Hepatocyte (in vitro differentiated cells): ENCODE measurements at regions not wholly inside any gene's neighbourhood (a gene's known extent, or its start where the extent isn't known, plus 50 kb on each side); places are given as distances from the start of the nearest gene placed in this dataset.

Experiments used
- DNase-seq: peaks from one replicate; pipeline ENCODE4 v3.0.0-alpha.2; 2016; ENCODE audit warnings: low spot score
- H2AFZ ChIP-seq: fragments of 200-600 bp; sonication (generic); 2 replicates; pipeline ENCODE4 v1.6.0; 2016; ENCODE audit warnings: antibody characterized with exemption, mild to moderate bottlenecking
- H3K27ac ChIP-seq: fragments of 200-600 bp; sonication (generic); 2 replicates; pipeline ENCODE4 v1.5.1; 2016; ENCODE audit warnings: mild to moderate bottlenecking
- H3K27me3 ChIP-seq: fragments of 200-600 bp; sonication (generic); 2 replicates; pipeline ENCODE4 v1.6.1; 2016
- H3K36me3 ChIP-seq: fragments of 200-600 bp; sonication (generic); replicated peaks from 2 replicates; pipeline ENCODE4 v1.5.1; 2016; ENCODE audit warnings: low read depth; ENCODE audit not compliant: insufficient read depth
- H3K4me1 ChIP-seq: fragments of 200-600 bp; sonication (generic); 2 replicates; pipeline ENCODE4 v1.5.1; 2016; ENCODE audit warnings: mild to moderate bottlenecking, moderate library complexity; ENCODE audit not compliant: insufficient read depth
- H3K4me2 ChIP-seq: fragments of 200-600 bp; sonication (generic); 2 replicates; pipeline ENCODE4 v1.6.0; 2016
- H3K4me3 ChIP-seq: fragments of 200-600 bp; sonication (generic); 2 replicates; pipeline ENCODE4 v1.5.1; 2016; ENCODE audit warnings: mild to moderate bottlenecking
- H3K79me2 ChIP-seq: fragments of 200-600 bp; sonication (generic); 2 replicates; pipeline ENCODE4 v1.6.0; 2017; ENCODE audit warnings: mild to moderate bottlenecking
- H3K9me2 ChIP-seq: fragments of 200-600 bp; sonication (generic); replicated peaks from 2 replicates; pipeline ENCODE4 v1.6.0; 2017; ENCODE audit warnings: mild to moderate bottlenecking; ENCODE audit not compliant: insufficient read depth
- H3K9me3 ChIP-seq: fragments of 200-600 bp; sonication (generic); 2 replicates; pipeline ENCODE4 v1.5.1; 2016; ENCODE audit warnings: low read depth, mild to moderate bottlenecking
- H4K20me1 ChIP-seq: fragments of 200-600 bp; sonication (generic); 2 replicates; pipeline ENCODE4 v1.6.0; 2016; ENCODE audit warnings: mild to moderate bottlenecking; ENCODE audit not compliant: insufficient read depth, poor library complexity, severe bottlenecking
- CTCF ChIP-seq: fragments of 200-600 bp; sonication (generic); IDR thresholded peaks from 2 replicates; pipeline ENCODE4 v1.5.1; 2016; ENCODE audit warnings: antibody characterized with exemption, mild to moderate bottlenecking; ENCODE audit not compliant: poor library complexity
- EZH2 ChIP-seq: fragments of 200-600 bp; sonication (generic); IDR thresholded peaks from 2 replicates; pipeline ENCODE4 v1.6.1; 2016; ENCODE audit warnings: antibody characterized with exemption, mild to moderate bottlenecking, borderline replicate concordance
- EZH2phosphoT487 ChIP-seq: fragments of 200-600 bp; sonication (generic); IDR thresholded peaks from one replicate; pipeline ENCODE4 v1.6.1; 2018; ENCODE audit warnings: antibody characterized with exemption, mild to moderate bottlenecking, low read depth, moderate library complexity; ENCODE audit not compliant: unreplicated experiment, severe bottlenecking
- WGBS: methylation state at CpG from one replicate; pipeline ENCODE4 v1.1.6; 2016; ENCODE audit warnings: low lambda C conversion rate; ENCODE audit errors: missing lambda C conversion rate; 5-methylcytosine and 5-hydroxymethylcytosine counted together

- H3K9me3 ChIP-seq = no peaks in the 10 kb centered on the region
- no peak overlapping the region for H3K27ac ChIP-seq
- H3K4me1 ChIP-seq = peaks cover 32% of the 10 kb centered on the region
- TF ChIP-seq EZH2 (no peak), EZH2phosphoT487 (no peak), CTCF (no peak)
- no peak overlapping the region for H2AFZ ChIP-seq
- no peak overlapping the region for H3K4me3 ChIP-seq
- no peaks in the 10 kb centered on the region for H3K9me2 ChIP-seq
- H3K27me3 ChIP-seq = no peaks in the 10 kb centered on the region
- H3K36me3 ChIP-seq = no peaks in the 10 kb centered on the region
- H3K79me2 ChIP-seq = no peaks in the 10 kb centered on the region
- H3K4me2 ChIP-seq = peak overlapping the region; percentile 49
- WGBS = no CpG with 5 or more reads among the region's 1 CpG
- DNase-seq = no peak
- no peaks in the 10 kb centered on the region for H4K20me1 ChIP-seq
Measured at GRCh38 chr6:15949982-15950381, 178.9 kb upstream of the MYLIP start.

- H2AFZ ChIP-seq = no peak overlapping the region
- DNase-seq = peak; percentile 72
- peak overlapping the region; percentile 49 for H3K4me2 ChIP-seq
Measured at GRCh38 chr6:15948930-15949900, 179.7 kb upstream of the MYLIP start.

GRCh38 chr6:15947923-15948322 is 181.0 kb upstream of the MYLIP start:
- no peaks in the 10 kb centered on the region for H3K36me3 ChIP-seq
- H2AFZ ChIP-seq = no peak overlapping the region
- no peak overlapping the region for H3K4me3 ChIP-seq
- peaks cover 23% of the 10 kb centered on the region for H3K4me1 ChIP-seq
- DNase-seq = no peak
- WGBS = 97% methylated on average over 4 of the region's 4 CpGs
- no peak overlapping the region for H3K4me2 ChIP-seq
- no peak overlapping the region for H3K27ac ChIP-seq
- no peaks in the 10 kb centered on the region for H4K20me1 ChIP-seq
- no peaks in the 10 kb centered on the region for H3K27me3 ChIP-seq
- no peak for TF ChIP-seq EZH2
- no peak for TF ChIP-seq EZH2phosphoT487
- no peak for TF ChIP-seq CTCF
- H3K9me2 ChIP-seq = no peaks in the 10 kb centered on the region
- no peaks in the 10 kb centered on the region for H3K9me3 ChIP-seq
- no peaks in the 10 kb centered on the region for H3K79me2 ChIP-seq

More at GRCh38 chr6:15948930-15949900, 179.7 kb upstream of the MYLIP start:
- Histone ChIP-seq H3K9me2 (no peaks in the 10 kb centered on the region), H3K27me3 (no peaks in the 10 kb centered on the region), H3K9me3 (no peaks in the 10 kb centered on the region), H3K79me2 (no peaks in the 10 kb centered on the region), H3K4me1 (peaks cover 32% of the 10 kb centered on the region), H4K20me1 (no peaks in the 10 kb centered on the region), H3K27ac (no peak overlapping the region), H3K36me3 (no peaks in the 10 kb centered on the region), H3K4me3 (no peak overlapping the region)
- WGBS = 26% methylated on average over 10 of the region's 10 CpGs
- TF ChIP-seq EZH2phosphoT487 (no peak), EZH2 (no peak), CTCF (no peak)
